ENCODE measurements at regions not wholly inside any gene's neighbourhood (a gene's known extent, or its start where the extent isn't known, plus 50 kb on each side); places are given as distances from the start of the nearest gene placed in this dataset.
"Not testable (repeated sequence)": the region's sequence is repeated elsewhere in the genome, so short reads cannot be mapped to it uniquely, and the experiment has no call there.

DNA sequence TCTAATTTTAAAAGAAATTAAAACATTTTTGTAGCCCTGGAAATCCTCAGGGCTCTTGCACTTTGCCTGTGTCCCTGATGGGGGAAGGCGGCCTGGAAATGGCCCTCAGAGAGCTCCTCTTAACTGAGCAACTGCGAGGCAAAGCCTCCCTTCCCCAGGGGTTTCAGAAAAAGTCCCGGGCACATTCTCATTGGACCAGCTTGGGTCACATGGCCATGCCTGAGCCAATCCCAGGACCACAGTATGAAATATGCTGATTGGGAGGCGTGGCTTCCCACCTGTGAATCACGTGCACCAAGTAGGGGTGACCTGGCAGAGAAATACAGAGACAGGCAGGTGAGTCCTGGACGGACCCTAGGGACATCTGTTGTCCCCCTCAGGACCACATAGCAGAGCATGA lies 90.4 kb upstream of the SFSWAP start:
- CTCF ChIA-PET, result no interaction called here
- POLR2A ChIA-PET, result no interaction called here
- TF ChIP-seq ELF4 (IDR thresholded peaks at IDR 0.05) (no peak), FOXK2 (IDR thresholded peaks at IDR 0.05) (no peak), SUZ12 (IDR thresholded peaks at IDR 0.05) (no peak), FOXM1 (IDR thresholded peaks at IDR 0.05; ENCODE audit: borderline replicate concordance) (no peak), ZNF384 (IDR thresholded peaks at IDR 0.05) (no peak), L3MBTL2 (conservative IDR thresholded peaks at IDR 0.05) (no peak)
- DNase-seq (ENCODE audit: extremely low spot score), result no peak

DNA sequence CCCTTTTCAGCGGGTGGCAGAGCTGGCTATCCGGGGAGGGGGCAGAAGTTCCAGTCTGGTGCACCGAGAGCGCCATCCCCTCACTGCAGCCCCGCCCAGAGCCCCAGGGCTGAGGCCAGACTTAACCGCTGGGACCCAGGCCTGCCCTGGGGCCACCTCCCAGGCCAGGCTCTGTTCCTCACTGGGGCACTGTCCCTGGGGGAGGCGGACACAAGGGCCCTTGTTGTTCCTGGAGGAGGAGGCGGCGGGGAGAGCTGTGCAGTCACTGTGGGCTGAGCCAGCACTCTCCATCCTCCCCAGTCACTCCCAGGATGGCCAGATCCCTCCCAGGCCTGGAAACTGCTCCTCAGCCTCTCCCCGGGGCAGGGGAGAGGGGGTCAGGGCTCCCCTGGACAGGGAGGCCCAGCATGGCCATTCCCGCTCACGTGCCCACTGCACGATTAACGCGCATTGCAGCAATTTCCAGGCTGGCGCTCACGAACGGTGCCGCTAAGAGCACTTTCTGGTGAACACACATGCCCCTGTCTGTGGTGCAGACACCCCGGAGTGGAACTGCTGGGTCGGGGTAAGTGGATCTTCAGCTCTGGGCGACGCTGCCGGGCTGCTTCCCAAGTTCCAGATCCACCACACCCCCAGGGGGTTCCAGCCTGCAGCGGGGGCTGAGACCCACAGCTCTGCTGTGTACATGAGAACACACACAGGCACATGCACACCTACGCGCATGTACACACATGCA lies 89.8 kb upstream of the SFSWAP start:
- TF ChIP-seq SP1 (IDR thresholded peaks at IDR 0.05), result no peak
- TF ChIP-seq NFRKB (IDR thresholded peaks at IDR 0.05), result no peak
- TF ChIP-seq L3MBTL2 (conservative IDR thresholded peaks at IDR 0.05), result no peak
- no peak for TF ChIP-seq FOXK2 (IDR thresholded peaks at IDR 0.05)
- TF ChIP-seq ZNF384 (IDR thresholded peaks at IDR 0.05), result no peak
- ChIA-PET CTCF (no interaction called here), POLR2A (no interaction called here)
- no peak for DNase-seq (ENCODE audit: extremely low spot score)

DNA sequence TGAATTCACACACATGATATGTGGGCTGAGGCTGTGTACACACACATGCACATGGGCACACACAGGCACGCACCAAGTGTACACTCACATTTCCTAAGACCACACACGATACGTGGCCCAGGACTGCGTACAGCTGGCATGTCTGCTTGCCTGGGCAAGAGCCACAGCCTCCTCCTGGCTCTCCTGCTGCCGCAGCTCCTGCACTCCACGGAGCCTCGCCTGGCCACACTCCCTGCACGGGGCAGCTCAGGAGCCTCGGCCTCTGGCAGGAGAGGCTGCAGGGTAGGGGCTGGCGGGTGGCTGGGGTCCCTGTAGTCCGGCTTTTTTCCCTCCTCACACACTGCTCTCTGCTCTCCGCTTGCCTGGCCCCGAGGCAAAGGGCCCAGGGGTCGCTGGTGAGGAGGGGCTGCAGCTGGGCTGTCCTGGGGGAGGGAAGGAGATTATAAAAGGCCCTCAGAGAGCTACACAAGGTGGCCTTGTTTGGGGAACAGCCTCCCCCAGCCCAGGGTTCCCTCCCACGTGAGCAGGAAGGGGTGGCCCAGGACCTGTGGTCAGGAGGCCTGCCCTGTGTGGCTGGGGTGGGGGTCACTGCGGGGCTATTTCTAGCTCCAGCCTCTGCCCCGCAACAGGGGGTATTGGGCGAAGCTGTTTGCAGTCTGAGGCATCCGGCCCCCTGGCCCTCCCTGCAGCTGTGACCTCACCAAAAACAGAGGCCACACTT lies 89.0 kb upstream of the SFSWAP start:
- DNase-seq (ENCODE audit: extremely low spot score), result no peak
- TF ChIP-seq L3MBTL2 (conservative IDR thresholded peaks at IDR 0.05) (no peak), ELF4 (IDR thresholded peaks at IDR 0.05) (no peak), ZNF384 (IDR thresholded peaks at IDR 0.05) (no peak), HDGF (IDR thresholded peaks at IDR 0.05; ENCODE audit: borderline replicate concordance) (no peak), CTBP1 (IDR thresholded peaks at IDR 0.05; ENCODE audit: borderline replicate concordance) (no peak), NFRKB (IDR thresholded peaks at IDR 0.05) (no peak), ARNT (IDR thresholded peaks at IDR 0.05) (no peak), FOXK2 (IDR thresholded peaks at IDR 0.05) (no peak), LEF1 (IDR thresholded peaks at IDR 0.05; ENCODE audit: borderline replicate concordance) (no peak)
- TF ChIP-seq, protein P1, sequence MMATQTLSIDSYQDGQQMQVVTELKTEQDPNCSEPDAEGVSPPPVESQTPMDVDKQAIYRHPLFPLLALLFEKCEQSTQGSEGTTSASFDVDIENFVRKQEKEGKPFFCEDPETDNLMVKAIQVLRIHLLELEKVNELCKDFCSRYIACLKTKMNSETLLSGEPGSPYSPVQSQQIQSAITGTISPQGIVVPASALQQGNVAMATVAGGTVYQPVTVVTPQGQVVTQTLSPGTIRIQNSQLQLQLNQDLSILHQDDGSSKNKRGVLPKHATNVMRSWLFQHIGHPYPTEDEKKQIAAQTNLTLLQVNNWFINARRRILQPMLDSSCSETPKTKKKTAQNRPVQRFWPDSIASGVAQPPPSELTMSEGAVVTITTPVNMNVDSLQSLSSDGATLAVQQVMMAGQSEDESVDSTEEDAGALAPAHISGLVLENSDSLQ (IDR thresholded peaks at IDR 0.05), result no peak
- ChIA-PET CTCF (no interaction called here), POLR2A (no interaction called here)

DNA sequence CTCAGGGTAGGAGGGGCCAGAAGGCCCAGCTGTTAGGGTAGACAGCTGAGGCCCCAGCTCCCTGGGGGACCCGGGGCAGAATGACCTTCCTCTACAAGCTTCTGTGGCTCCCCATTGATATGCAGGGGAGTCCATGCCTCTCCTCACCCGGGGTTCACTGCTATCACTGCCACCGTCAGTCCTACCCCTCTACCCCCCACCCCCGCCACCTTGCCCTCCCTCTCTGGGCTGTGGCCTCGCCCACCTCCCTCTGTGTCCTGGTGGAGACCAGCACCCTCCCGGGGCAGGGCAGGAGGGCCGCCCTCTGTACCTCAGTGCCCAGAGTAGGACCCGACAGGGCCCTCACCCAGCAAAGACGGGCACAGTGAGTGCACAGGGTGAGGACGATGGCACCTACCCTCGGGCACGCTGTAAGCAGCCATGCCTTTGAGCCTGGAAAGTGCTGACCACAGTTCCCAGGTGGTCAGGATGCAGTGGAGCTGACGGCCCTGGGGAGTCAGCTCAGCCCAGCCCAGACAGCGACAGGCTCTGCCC lies 88.4 kb upstream of the SFSWAP start:
- TF ChIP-seq ARNT (IDR thresholded peaks at IDR 0.05) (no peak), ELF4 (IDR thresholded peaks at IDR 0.05) (no peak), SUZ12 (IDR thresholded peaks at IDR 0.05) (no peak), TARDBP (IDR thresholded peaks at IDR 0.05) (no peak), L3MBTL2 (conservative IDR thresholded peaks at IDR 0.05) (no peak), FOXK2 (IDR thresholded peaks at IDR 0.05) (no peak), ZNF384 (IDR thresholded peaks at IDR 0.05) (no peak)
- TF ChIP-seq, protein P1 (IDR thresholded peaks at IDR 0.05), result no peak
- CTCF ChIA-PET, result no interaction called here

DNA sequence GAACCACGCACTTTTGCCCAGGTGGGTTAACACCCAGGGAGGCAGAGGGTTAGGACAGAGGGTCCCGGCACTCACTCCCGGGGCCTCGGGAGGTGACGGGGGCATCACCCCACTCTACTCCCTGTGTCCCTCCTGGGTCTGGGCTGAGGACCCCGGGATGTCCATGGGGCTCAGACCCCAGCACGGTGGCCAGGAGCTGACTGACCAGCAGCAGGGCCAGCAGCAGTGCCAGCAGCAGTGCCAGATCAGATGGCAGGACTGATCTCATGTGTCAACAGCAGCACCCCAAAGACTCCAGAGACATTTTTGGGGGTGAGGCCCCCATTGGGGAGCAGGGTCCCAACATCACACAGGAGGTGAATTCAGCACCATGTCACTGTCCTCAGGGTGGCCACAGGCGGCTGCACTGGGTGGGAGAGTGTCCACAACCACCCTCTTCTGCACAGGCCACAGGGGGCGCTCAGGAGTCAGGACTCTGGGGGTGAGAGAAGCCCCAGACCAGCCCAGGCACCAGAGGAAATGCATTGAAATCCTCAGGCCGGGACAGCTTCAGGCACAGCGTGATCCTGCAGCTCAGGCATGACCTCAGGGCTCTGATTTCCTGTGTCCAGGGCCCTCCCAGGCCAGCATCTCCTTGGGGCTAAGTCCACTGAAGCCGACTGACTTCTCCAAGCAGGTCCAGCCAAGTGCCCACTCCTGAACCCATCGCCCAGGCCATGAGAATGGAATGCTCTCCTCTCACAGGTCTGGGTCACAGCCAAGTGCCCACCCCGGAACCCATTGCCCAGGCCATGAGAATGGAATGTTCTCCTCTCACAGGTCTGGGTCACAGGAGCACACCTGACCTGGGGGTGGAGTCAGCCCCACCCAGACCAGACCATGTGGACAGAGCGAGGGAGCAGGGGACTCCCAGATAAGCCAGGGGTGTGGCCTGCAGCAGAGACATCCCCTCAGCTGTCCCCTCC lies 87.2 kb upstream of the SFSWAP start:
- DNase-seq (ENCODE audit: extremely low spot score), result peak; percentile 52
- POLR2A ChIA-PET, result not testable (repeated sequence)

More for the DNA sequence above, 88.4 kb upstream of the SFSWAP start:
- POLR2A ChIA-PET, result no interaction called here
- no peak for DNase-seq (ENCODE audit: extremely low spot score)

DNA sequence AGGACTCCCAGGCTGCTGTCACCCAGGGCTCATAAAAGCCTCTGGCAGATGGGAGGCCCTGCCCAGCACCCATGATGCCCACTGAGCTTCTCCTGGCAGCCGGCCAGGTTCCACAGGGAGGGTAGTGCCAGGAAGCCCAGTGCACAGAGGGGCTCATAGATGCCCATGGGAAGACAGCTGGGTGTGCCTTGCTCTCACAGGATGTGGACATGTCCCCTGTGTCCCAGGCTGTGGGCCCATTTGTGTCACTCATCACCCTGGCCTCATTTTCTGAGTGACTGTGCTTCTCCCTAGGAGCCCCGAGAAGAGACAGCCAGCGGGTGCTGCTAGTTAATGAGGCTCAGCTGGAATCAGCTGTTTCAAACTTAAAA lies 86.5 kb upstream of the SFSWAP start:
- POLR2A ChIA-PET; DNase-seq (ENCODE audit: extremely low spot score): not testable (repeated sequence)
- CTCF ChIA-PET, result interaction anchor here (0.6 kb wide), 2 partner anchors 286 to 336 kb away, joined by 3 read pairs; no protein-coding TSS in a partner anchor

More for the DNA sequence above, 87.2 kb upstream of the SFSWAP start:
- CTCF ChIA-PET, result interaction anchor here (0.6 kb wide), 2 partner anchors 286 to 336 kb away, joined by 3 read pairs; no protein-coding TSS in a partner anchor

DNA sequence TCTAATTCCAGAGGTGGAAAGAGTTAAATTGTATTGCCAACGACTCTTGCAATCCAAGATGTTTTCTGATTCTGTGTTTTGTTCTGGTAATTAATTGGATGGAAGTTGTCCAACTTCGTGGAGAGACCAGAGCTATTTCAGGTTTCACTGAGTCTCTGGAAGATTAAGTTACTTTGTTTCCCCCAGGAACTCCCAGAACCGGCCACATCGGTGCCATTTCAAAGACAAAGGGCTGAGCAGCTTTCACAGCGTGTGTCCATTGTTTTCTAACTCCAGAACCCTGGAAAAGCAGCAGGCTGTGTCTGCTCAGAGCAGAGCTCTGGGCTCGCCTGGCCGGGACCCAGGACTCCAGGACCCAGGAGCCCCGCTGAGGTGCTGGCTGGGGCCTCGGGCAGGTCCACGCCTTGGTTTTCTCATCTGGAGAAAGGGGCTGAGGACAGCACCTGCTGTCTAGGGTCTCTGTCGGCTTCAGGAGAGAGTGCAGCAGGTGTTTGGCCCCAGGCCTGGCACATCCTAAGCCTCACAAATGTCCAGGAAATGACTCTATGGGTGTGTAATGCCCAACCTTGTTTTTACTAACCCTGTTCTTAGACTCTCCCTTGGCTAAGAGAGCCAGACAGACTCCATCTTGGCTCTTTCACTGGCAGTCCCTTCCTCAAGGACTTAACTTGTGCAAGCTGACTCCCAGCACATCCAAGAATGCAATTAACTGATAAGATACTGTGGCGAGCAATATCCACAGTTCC lies 86.0 kb upstream of the SFSWAP start:
- CTCF ChIA-PET; DNase-seq (ENCODE audit: extremely low spot score); POLR2A ChIA-PET: not testable (repeated sequence)

DNA sequence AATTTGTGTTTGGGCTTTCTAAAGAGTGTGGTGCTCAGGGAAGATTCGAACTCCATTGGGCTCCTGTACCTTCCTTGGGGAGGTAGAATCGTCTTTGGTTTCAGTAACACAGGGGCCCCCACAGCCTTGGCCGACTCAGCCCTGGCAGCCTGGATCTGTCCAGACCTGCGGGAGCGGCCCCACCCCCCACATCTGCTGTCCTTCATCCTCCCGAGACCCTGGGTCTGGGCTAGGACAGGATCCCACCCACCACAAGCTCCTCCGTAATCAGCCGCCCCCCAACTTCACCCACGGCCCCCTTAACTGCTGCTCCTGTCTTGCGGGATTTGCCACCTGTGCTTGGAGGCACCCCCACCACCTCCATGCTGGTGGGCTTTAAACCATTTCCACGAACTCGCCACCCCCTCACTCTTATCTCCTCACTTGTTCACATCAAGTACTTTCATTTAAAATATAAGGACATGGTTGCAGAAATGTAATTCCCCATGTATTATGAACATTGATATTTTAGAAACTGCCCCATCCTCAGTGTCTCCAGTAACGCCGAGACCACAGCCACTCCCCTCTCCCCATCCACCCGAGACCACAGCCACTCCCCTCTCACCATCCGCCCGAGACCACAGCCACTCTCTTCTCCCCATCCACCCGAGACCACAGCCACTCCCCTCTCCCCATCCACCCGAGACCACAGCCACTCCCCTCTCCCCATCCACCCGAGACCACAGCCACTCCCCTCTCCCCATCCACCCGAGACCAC lies 84.7 kb upstream of the SFSWAP start:
- CTCF ChIA-PET, result not testable (repeated sequence)

DNA sequence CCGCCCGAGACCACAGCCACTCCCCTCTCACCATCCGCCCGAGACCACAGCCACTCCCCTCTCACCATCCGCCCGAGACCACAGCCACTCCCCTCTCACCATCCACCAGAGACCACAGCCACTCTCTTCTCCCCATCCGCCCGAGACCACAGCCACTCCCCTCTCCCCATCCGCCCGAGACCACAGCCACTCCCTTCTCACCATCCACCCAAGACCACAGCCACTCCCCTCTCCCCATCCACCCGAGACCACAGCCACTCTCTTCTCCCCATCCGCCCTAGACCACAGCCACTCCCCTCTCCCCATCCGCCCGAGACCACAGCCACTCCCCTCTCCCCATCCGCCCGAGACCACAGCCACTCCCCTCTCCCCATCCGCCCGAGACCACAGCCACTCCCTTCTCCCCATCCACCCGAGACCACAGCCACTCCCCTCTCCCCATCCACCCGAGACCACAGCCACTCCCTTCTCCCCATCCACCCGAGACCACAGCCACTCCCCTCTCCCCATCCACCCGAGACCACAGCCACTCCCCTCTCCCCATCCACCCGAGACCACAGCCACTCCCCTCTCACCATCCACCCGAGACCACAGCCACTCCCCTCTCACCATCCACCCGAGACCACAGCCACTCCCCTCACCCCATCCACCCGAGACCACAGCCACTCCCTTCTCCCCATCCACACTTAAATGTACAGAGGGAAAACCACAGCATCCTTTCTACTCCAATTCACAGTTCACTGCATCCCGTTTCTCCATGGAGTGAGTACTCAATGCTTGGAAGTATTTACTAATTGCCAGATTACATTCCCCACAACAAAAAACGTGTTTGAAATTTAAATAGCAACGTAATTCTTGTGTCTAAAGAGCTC lies 83.5 kb upstream of the SFSWAP start:
- CTCF ChIA-PET; DNase-seq (ENCODE audit: extremely low spot score); POLR2A ChIA-PET: not testable (repeated sequence)

More for the DNA sequence above, 84.7 kb upstream of the SFSWAP start:
- DNase-seq (ENCODE audit: extremely low spot score); POLR2A ChIA-PET: not testable (repeated sequence)
